Fibroblast of lung (primary cell): ENCODE measurements at regions not wholly inside any gene's neighbourhood (a gene's known extent, or its start where the extent isn't known, plus 50 kb on each side); places are given as distances from the start of the nearest gene placed in this dataset.
A peak's percentile ranks its signal among the peaks of the same experiment; 100 is the strongest.

Experiments used
- DNase-seq, 2 donors: peaks; one replicate each; pipeline versions ENCODE4 v3.0.0 to v3.0.0-alpha.2; 2010; ENCODE audit warnings: low read depth in 2 of 2
- H2AFZ ChIP-seq: 2 replicates; pipeline ENCODE4 v1.5.1; 2012; ENCODE audit warnings: low read length, control low read depth, inconsistent platforms
- H3K27ac ChIP-seq: 2 replicates; pipeline ENCODE4 v1.5.1; 2011; ENCODE audit warnings: low read length, control low read depth; ENCODE audit not compliant: insufficient read depth
- H3K27me3 ChIP-seq: 2 replicates; pipeline ENCODE4 v1.5.1; 2011; ENCODE audit warnings: mild to moderate bottlenecking, low read length; ENCODE audit not compliant: control insufficient read depth, insufficient read depth
- H3K36me3 ChIP-seq: 2 replicates; pipeline ENCODE4 v1.5.1; 2011; ENCODE audit warnings: low read length; ENCODE audit not compliant: control insufficient read depth, insufficient read depth
- H3K4me1 ChIP-seq: 2 replicates; pipeline ENCODE4 v1.5.1; 2011; ENCODE audit warnings: low read length; ENCODE audit not compliant: control insufficient read depth, insufficient read depth; ENCODE audit errors: extremely low read depth
- H3K4me2 ChIP-seq: 2 replicates; pipeline ENCODE4 v1.5.1; 2011; ENCODE audit warnings: low read length, control low read depth; ENCODE audit not compliant: insufficient read depth; ENCODE audit errors: extremely low read depth
- H3K4me3 ChIP-seq, 4 experiments: fragments of 200-600 bp in 1 of 4; sonication (generic) in 1 of 4; replicated peaks in 1 of 4; 2 replicates each; pipeline ENCODE4 v1.5.1; 2011 to 2016; ENCODE audit warnings: low read length in 4 of 4, low read depth in 3 of 4, mild to moderate bottlenecking in 3 of 4, control low read depth in 2 of 4, inconsistent platforms in 1 of 4, mixed read lengths in 1 of 4; ENCODE audit not compliant: insufficient read depth in 1 of 4; ENCODE audit errors: control extremely low read depth in 1 of 4
- H3K79me2 ChIP-seq: 2 replicates; pipeline ENCODE4 v1.5.1; 2012; ENCODE audit warnings: mild to moderate bottlenecking, low read length, inconsistent platforms; ENCODE audit not compliant: control insufficient read depth, insufficient read depth
- H3K9ac ChIP-seq: 2 replicates; pipeline ENCODE4 v1.5.1; 2011; ENCODE audit warnings: mild to moderate bottlenecking, low read length, control low read depth; ENCODE audit not compliant: insufficient read depth
- H3K9me3 ChIP-seq: 2 replicates; pipeline ENCODE4 v1.5.1; 2012; ENCODE audit warnings: low read depth, low read length; ENCODE audit not compliant: control insufficient read depth, insufficient read depth
- H4K20me1 ChIP-seq: 2 replicates; pipeline ENCODE4 v1.5.1; 2011; ENCODE audit warnings: low read length; ENCODE audit not compliant: control insufficient read depth, insufficient read depth; ENCODE audit errors: extremely low read depth
- EZH2 ChIP-seq: IDR thresholded peaks from 2 replicates; pipeline ENCODE4 v1.5.1; 2012; ENCODE audit warnings: low read length, control low read depth, mild to moderate bottlenecking; ENCODE audit errors: missing control alignments
- TF ChIP-seq, protein P1 (sequence below), 2 donors: IDR thresholded peaks in 1 of 2; conservative IDR thresholded peaks in 1 of 2; 1 replicate in 1 of 2; 2 replicates in 1 of 2; pipeline ENCODE4 v1.5.1; 2011 to 2012; ENCODE audit warnings: low read length in 2 of 2, control low read depth in 1 of 2, inconsistent platforms in 1 of 2, low read depth in 1 of 2, mild to moderate bottlenecking in 1 of 2

DNA sequence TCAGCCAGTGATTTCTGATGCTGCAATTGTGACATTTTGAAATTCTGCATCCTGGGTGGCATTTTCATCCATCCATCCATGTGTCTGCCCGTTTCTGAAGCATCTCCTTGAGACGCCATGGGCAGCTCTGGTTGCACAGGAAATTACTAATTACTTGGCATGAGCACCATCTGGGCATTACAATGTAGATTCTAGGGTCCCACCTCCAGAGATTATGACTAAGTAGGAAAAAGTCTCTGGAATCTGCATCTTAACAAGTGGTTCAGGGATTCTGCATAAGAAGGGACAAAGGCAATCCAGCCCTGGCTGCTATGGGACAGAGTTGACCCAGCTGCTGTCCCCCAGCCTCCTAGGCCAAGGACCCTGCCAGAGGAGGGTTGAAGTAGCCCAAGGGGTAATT lies 65.3 kb downstream of the CUZD1 start:
- Histone ChIP-seq H3K27me3 (no peaks in the 10 kb centered on the region), H3K79me2 (no peaks in the 10 kb centered on the region), H3K4me3 (no peak overlapping the region), H3K4me1 (no peaks in the 10 kb centered on the region), H3K9me3 (no peaks in the 10 kb centered on the region), H3K9ac (no peak overlapping the region), H2AFZ (no peak overlapping the region), H3K36me3 (no peaks in the 10 kb centered on the region), H3K27ac (no peak overlapping the region), H3K4me2 (no peak overlapping the region), H4K20me1 (no peaks in the 10 kb centered on the region)
- peak in 1 of 2 donors; percentile 38 for DNase-seq
- TF ChIP-seq, protein P1, sequence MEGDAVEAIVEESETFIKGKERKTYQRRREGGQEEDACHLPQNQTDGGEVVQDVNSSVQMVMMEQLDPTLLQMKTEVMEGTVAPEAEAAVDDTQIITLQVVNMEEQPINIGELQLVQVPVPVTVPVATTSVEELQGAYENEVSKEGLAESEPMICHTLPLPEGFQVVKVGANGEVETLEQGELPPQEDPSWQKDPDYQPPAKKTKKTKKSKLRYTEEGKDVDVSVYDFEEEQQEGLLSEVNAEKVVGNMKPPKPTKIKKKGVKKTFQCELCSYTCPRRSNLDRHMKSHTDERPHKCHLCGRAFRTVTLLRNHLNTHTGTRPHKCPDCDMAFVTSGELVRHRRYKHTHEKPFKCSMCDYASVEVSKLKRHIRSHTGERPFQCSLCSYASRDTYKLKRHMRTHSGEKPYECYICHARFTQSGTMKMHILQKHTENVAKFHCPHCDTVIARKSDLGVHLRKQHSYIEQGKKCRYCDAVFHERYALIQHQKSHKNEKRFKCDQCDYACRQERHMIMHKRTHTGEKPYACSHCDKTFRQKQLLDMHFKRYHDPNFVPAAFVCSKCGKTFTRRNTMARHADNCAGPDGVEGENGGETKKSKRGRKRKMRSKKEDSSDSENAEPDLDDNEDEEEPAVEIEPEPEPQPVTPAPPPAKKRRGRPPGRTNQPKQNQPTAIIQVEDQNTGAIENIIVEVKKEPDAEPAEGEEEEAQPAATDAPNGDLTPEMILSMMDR (conservative IDR thresholded peaks at IDR 0.05 in 1 of 2, IDR thresholded peaks at IDR 0.05 in 1 of 2; ENCODE audit: low read depth in 1 of 2, low read length in 2 of 2) = no peak
- TF ChIP-seq EZH2 = no peak

DNA sequence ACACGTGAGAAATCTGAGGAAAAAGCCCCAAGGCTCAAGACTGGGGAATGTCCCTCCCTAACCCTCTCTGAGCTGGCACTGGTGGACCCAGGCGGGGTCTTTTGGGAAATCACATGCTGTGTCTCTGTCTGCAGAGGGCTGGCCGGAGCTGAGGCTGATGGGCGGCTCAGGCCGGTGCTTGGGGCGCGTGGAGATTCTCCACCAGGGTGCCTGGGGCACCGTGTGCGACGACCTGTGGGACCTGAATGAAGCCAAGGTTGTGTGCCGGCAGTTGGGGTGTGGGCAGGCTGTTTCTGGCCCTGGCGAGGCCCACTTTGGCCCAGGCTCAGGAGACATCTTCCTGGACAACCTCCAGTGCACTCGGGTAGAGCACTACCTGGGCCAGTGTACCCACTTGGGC lies 65.7 kb downstream of the CUZD1 start:
- H3K79me2 ChIP-seq = no peaks in the 10 kb centered on the region
- no peak overlapping the region for H3K9ac ChIP-seq
- no peaks in the 10 kb centered on the region for H3K9me3 ChIP-seq
- no peaks in the 10 kb centered on the region for H3K4me1 ChIP-seq
- no peak for DNase-seq
- TF ChIP-seq, protein P1 (conservative IDR thresholded peaks at IDR 0.05 in 1 of 2, IDR thresholded peaks at IDR 0.05 in 1 of 2; ENCODE audit: low read depth in 1 of 2, low read length in 2 of 2) = no peak
- TF ChIP-seq EZH2 = no peak
- no peak overlapping the region for H3K4me3 ChIP-seq
- no peak overlapping the region for H2AFZ ChIP-seq
- no peak overlapping the region for H3K27ac ChIP-seq
- no peaks in the 10 kb centered on the region for H4K20me1 ChIP-seq
- H3K27me3 ChIP-seq = no peaks in the 10 kb centered on the region
- H3K36me3 ChIP-seq = no peaks in the 10 kb centered on the region
- no peak overlapping the region for H3K4me2 ChIP-seq

DNA sequence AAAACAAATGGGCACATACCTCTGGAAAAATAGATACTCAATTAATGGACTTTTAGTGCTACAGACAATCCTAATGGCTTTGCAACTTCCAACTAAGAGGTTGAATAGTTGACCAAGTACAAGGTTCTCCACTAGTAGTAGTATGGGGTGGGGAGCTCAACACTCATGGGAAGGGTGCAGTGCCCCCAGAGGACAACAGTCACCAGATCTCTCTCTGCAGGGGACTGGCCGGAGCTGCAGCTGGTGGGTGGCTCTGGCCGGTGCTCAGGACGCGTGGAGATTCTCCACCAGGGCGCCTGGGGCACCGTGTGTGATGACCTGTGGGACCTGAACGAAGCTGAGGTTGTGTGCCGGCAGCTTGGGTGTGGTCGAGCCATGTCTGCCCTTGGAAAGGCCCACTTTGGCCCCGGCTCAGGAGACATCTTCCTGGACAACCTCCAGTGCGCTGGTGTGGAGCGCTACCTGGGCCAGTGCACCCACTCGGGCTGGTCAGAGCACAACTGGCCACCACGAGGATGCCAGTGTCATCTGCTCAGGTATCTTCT lies 68.1 kb downstream of the CUZD1 start:
- no peaks in the 10 kb centered on the region for H3K27me3 ChIP-seq
- no peaks in the 10 kb centered on the region for H3K9me3 ChIP-seq
- TF ChIP-seq EZH2 = no peak
- TF ChIP-seq, protein P1 (conservative IDR thresholded peaks at IDR 0.05 in 1 of 2, IDR thresholded peaks at IDR 0.05 in 1 of 2; ENCODE audit: low read depth in 1 of 2, low read length in 2 of 2) = no peak
- no peaks in the 10 kb centered on the region for H3K79me2 ChIP-seq
- no peaks in the 10 kb centered on the region for H3K36me3 ChIP-seq
- no peaks in the 10 kb centered on the region for H3K4me1 ChIP-seq
- DNase-seq = no peak
- no peak overlapping the region for H3K4me3 ChIP-seq
- no peak overlapping the region for H2AFZ ChIP-seq
- no peaks in the 10 kb centered on the region for H4K20me1 ChIP-seq
- H3K9ac ChIP-seq = no peak overlapping the region
- no peak overlapping the region for H3K27ac ChIP-seq
- no peak overlapping the region for H3K4me2 ChIP-seq
